HepG2 (cell line): ENCODE measurements at regions not wholly inside any gene's neighbourhood (a gene's known extent, or its start where the extent isn't known, plus 50 kb on each side); places are given as distances from the start of the nearest gene placed in this dataset.
A peak's percentile ranks its signal among the peaks of the same experiment; 100 is the strongest.

Experiments
- ATRX ChIP-seq: sonication (generic); formaldehyde crosslinking; IDR thresholded peaks from 2 replicates; pipeline ENCODE4 v1.4.0; 2020; ENCODE audit warnings: missing genetic modification reagents, borderline replicate concordance
- BHLHE40 ChIP-seq: IDR thresholded peaks from 2 replicates; pipeline ENCODE4 v1.6.1; 2011; ENCODE audit warnings: low read length, improper control_type of control experiment
- BORCS8-MEF2B ChIP-seq: sonication (generic); formaldehyde crosslinking; IDR thresholded peaks from 2 replicates; pipeline ENCODE4 v1.8.0; 2022; ENCODE audit warnings: mild to moderate bottlenecking, missing genetic modification reagents
- CEBPG ChIP-seq: IDR thresholded peaks from 2 replicates; pipeline ENCODE4 v1.6.1; 2016
- GFI1 ChIP-seq: sonication (generic); formaldehyde crosslinking; IDR thresholded peaks from 2 replicates; pipeline ENCODE4 v1.5.0; 2020; ENCODE audit warnings: missing genetic modification reagents, mild to moderate bottlenecking, borderline replicate concordance
- HNRNPL ChIP-seq: fragments of 200-400 bp; formaldehyde crosslinking; IDR thresholded peaks from 2 replicates; pipeline ENCODE4 v1.6.1; 2017; ENCODE audit warnings: mild to moderate bottlenecking, low read depth, low read length
- IRF2 ChIP-seq: IDR thresholded peaks from 2 replicates; pipeline ENCODE4 v1.6.1; 2018; ENCODE audit warnings: missing genetic modification reagents, missing compliant biosample characterization
- KLF11 ChIP-seq: IDR thresholded peaks from 2 replicates; pipeline ENCODE4 v1.6.1; 2016; ENCODE audit warnings: missing compliant biosample characterization
- MXD4 ChIP-seq: IDR thresholded peaks from 2 replicates; pipeline ENCODE4 v1.6.1; 2016; ENCODE audit warnings: mild to moderate bottlenecking, missing biosample characterization, missing genetic modification reagents
- MYPOP ChIP-seq: sonication (generic); formaldehyde crosslinking; IDR thresholded peaks from 2 replicates; pipeline ENCODE4 v1.8.1; 2023; ENCODE audit warnings: mild to moderate bottlenecking, moderate library complexity, missing genetic modification reagents
- MZF1 ChIP-seq: sonication (generic); formaldehyde crosslinking; IDR thresholded peaks from 2 replicates; pipeline ENCODE4 v1.8.1; 2023; ENCODE audit warnings: mild to moderate bottlenecking, missing genetic modification reagents, borderline replicate concordance
- NFYC ChIP-seq: IDR thresholded peaks from 2 replicates; pipeline ENCODE4 v1.6.1; 2016; ENCODE audit warnings: missing genetic modification reagents, missing compliant biosample characterization
- ONECUT2 ChIP-seq: sonication (generic); formaldehyde crosslinking; IDR thresholded peaks from 2 replicates; pipeline ENCODE4 v1.4.0; 2020; ENCODE audit warnings: missing genetic modification reagents
- SCMH1 ChIP-seq: sonication (generic); formaldehyde crosslinking; IDR thresholded peaks from 2 replicates; pipeline ENCODE4 v1.9.0; 2021; ENCODE audit warnings: missing genetic modification reagents, mild to moderate bottlenecking, borderline replicate concordance
- SIN3B ChIP-seq: fragments of 150-350 bp; IDR thresholded peaks from 2 replicates; pipeline ENCODE4 v1.6.1; 2014; ENCODE audit warnings: low read length
- THAP7 ChIP-seq: sonication (generic); formaldehyde crosslinking; IDR thresholded peaks from 2 replicates; pipeline ENCODE4 v1.8.1; 2023; ENCODE audit warnings: mild to moderate bottlenecking, missing genetic modification reagents
- ZBTB4 ChIP-seq: sonication (generic); formaldehyde crosslinking; IDR thresholded peaks from 2 replicates; pipeline ENCODE4 v1.4.0; 2020; ENCODE audit warnings: missing genetic modification reagents, mild to moderate bottlenecking, borderline replicate concordance
- ZFP90 ChIP-seq: sonication (generic); formaldehyde crosslinking; IDR thresholded peaks from 2 replicates; pipeline ENCODE4 v1.8.0; 2022; ENCODE audit warnings: missing genetic modification reagents, mild to moderate bottlenecking, inconsistent platforms, borderline replicate concordance
- ZNF44 ChIP-seq: sonication (generic); formaldehyde crosslinking; IDR thresholded peaks from 2 replicates; pipeline ENCODE4 v1.5.1; 2020; ENCODE audit warnings: mild to moderate bottlenecking, missing genetic modification reagents
- ZNF512 ChIP-seq: sonication (generic); formaldehyde crosslinking; IDR thresholded peaks from 2 replicates; pipeline ENCODE4 v1.4.0; 2020; ENCODE audit warnings: mild to moderate bottlenecking, missing genetic modification reagents
- ZNF781 ChIP-seq: sonication (generic); formaldehyde crosslinking; IDR thresholded peaks from 2 replicates; pipeline ENCODE4 v1.5.1; 2020; ENCODE audit warnings: borderline replicate concordance, mild to moderate bottlenecking, missing genetic modification reagents; ENCODE audit errors: not compliant biosample characterization

GRCh38 chr16:31713071-31713944 is 160.3 kb upstream of the ZNF267 start (continued):
- TF ChIP-seq THAP7 (CRISPR knock-in tag) (no peak), ZNF781 (CRISPR knock-in tag) (peak; percentile 58), BHLHE40 (no peak), ZFP90 (peak; percentile 98), HNRNPL (0 out of 2 replicates have a peak, but pooled peaks have one; percentile 54), CEBPG (peak; percentile 12; the same call in 1 of the 2 replicates), MZF1 (peak; percentile 62; the same call in 1 of the 2 replicates), KLF11 (CRISPR knock-in tag) (0 out of 2 replicates have a peak, but pooled peaks have one; percentile 67), ONECUT2 (CRISPR knock-in tag) (peak; percentile 47; the same call in 1 of the 2 replicates), MYPOP (CRISPR knock-in tag) (0 out of 2 replicates have a peak, but pooled peaks have one; percentile 16), IRF2 (CRISPR knock-in tag) (peak; percentile 83), MXD4 (CRISPR knock-in tag) (peak; percentile 73; the same call in 1 of the 2 replicates), SCMH1 (CRISPR knock-in tag) (no peak), GFI1 (peak; percentile 89), ZNF44 (CRISPR knock-in tag) (0 out of 2 replicates have a peak, but pooled peaks have one; percentile 26), ZBTB4 (no peak), ZNF512 (no peak; the same call in 1 of the 2 replicates), BORCS8-MEF2B (CRISPR knock-in tag) (peak; percentile 96), NFYC (CRISPR knock-in tag) (peak; percentile 94), SIN3B (0 out of 2 replicates have a peak, but pooled peaks have one; percentile 31), ATRX (CRISPR knock-in tag) (no peak)
